Uterus (tissue), 2 donors: ENCODE measurements at regions not wholly inside any gene's neighbourhood (a gene's known extent, or its start where the extent isn't known, plus 50 kb on each side); places are given as distances from the start of the nearest gene placed in this dataset.

Source experiments
- CTCF ChIP-seq, 4 experiments: fragments of 200-600 bp in 2 of 4; fragments of 450-650 bp in 2 of 4; sonication (generic) in 2 of 4; IDR thresholded peaks; one replicate each; pipeline ENCODE4 v1.5.1; 2016 to 2019; ENCODE audit warnings: antibody characterized with exemption in 4 of 4, mild to moderate bottlenecking in 2 of 4, moderate library complexity in 1 of 4
- POLR2A ChIP-seq, 2 donors: fragments of 450-650 bp; IDR thresholded peaks; one replicate each; pipeline ENCODE4 v1.6.1; 2016; ENCODE audit warnings: antibody characterized with exemption in 2 of 2, mild to moderate bottlenecking in 1 of 2, moderate library complexity in 1 of 2

DNA sequence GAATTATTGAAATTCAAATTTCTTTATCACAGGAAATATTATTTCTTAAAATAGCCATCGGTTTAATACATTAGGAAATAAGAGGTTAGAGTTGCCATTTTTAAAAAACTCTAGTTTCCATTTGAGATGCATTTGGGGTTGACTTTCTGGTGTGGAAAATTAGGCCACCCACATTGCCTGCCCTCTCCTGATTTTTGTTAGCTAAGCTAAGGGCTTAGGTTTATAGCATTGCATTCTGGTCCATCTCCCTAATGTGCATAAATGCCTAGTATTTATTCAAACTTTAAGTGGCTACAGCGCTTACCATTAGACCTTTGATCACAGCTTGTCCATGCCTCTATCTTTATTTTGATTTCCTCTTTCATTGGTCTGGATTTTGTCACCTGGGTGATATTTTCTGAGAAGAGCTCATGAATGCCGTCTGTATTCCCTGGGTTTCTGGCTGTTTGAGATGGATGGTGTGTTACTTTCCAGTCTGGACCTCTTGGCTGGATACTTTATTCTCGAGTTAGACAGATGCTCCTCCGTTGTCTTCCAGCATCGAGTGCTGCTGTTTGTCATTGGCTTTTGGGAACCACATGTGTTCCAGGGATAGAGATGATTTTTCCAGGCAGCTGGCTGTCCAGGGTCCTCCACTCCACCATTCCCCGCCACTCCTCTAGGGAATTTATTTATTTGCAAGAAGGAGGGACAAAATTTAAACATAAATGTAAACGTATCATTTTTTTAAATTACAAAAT lies 120.3 kb downstream of the KATNIP start:
- TF ChIP-seq CTCF (IDR thresholded peaks at IDR 0.05) (no peak), POLR2A (IDR thresholded peaks at IDR 0.05) (no peak)
